ENCODE measurements at regions not wholly inside any gene's neighbourhood (a gene's known extent, or its start where the extent isn't known, plus 50 kb on each side); places are given as distances from the start of the nearest gene placed in this dataset.

DNA sequence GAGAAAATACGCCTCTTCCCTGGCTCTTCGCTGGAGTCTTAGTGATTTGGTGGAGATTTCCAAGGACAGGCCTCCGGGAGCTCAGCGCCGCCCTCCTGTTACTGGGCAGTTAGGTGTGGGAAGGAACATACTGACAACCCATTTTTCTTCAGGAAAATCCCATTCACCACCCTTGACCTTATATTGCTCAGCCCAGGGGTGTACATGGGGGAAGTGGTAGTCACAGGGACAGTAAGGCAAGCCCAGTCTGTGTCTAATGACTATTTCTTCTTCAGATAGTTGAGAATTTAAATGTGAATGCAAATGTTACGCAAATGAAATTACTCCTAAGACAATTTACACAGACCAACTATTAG is 119.4 kb downstream of the UQCRFS1 start:
- no peak for DNase-seq

- no peak for DNase-seq
Observed at GRCh38 chr19:29092712-29093552, 120.0 kb downstream of the UQCRFS1 start.

- no peak for DNase-seq
Observed at GRCh38 chr19:29090783-29091526, 122.0 kb downstream of the UQCRFS1 start.

DNA sequence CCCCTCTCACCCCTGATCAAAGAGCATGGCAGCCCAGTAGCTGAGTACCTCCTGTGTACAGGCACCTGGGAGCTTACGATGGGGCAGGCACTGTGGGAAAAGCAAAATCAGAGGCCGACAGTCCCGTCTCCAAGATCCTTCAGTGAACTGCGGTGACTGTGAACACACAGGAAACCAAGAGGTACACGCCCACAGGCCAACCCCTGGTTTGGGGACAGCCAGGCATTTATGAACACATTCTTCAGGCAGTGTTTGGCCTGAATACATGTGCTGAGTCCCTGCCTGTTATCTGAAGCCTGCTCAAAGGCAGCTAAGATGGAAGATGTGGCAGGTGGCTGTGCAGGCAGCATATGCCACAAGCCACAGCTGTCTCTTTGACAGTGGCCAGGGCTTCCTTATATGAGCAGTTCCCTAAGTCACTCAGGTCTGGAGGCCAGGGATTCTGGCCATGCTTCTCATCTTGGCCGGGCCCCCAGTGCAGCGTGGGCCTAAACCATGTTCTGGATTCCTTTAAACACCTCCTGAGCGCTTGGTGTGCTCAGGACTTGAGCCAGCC is 123.6 kb downstream of the UQCRFS1 start:
- DNase-seq, result no peak

- DNase-seq, result no peak
Observed at GRCh38 chr19:29088761-29089160, 124.2 kb downstream of the UQCRFS1 start.

DNA sequence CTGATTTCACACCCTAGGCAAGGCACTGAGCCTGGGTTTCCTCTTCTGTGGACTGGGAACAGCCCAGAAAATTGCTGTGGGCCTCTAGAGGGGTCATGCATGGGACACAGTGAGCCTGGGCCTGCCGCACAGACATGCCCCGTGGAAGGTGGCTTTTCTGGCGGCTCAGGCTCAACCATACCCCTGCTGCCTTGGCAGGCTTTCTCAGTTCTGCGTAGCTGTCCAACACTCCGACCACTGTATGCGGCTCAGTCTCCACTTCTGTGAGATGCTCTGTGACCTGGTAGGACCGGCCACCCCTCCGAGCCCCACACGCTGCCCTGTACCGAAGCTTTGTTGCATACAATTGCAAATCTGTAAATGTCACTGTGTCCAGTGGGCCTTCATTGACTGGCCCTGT is 126.3 kb downstream of the UQCRFS1 start:
- no peak for DNase-seq

- no peak for DNase-seq
Observed at GRCh38 chr19:29086182-29086581, 126.8 kb downstream of the UQCRFS1 start.

GRCh38 chr19:29085630-29086029 is 127.3 kb downstream of the UQCRFS1 start:
- DNase-seq, result no peak

GRCh38 chr19:29085206-29085605 is 127.7 kb downstream of the UQCRFS1 start:
- DNase-seq, result no peak

GRCh38 chr19:29084266-29084665 is 128.7 kb downstream of the UQCRFS1 start:
- no peak for DNase-seq

DNA sequence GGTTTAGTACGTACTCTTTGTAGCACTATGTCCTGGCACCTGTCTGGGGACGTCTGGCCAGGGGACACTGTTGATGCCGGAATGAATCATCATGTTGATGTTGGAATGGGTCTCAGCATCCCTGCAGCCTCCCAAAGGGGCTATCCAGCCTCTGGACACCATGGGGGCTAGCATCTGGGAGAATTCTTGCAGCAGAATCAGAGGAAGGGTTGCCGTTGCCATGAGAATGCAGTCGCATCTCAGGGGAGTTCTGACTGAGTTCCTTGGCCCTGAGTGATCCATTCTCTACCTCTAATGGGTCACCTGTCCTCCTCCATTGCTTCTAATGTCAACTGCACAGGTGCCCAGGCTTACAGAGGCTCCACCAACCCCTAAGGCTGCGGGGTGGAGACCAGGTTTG is 129.1 kb downstream of the UQCRFS1 start:
- DNase-seq, result no peak

GRCh38 chr19:29079356-29080032 is 133.5 kb downstream of the UQCRFS1 start:
- DNase-seq, result no peak

DNA sequence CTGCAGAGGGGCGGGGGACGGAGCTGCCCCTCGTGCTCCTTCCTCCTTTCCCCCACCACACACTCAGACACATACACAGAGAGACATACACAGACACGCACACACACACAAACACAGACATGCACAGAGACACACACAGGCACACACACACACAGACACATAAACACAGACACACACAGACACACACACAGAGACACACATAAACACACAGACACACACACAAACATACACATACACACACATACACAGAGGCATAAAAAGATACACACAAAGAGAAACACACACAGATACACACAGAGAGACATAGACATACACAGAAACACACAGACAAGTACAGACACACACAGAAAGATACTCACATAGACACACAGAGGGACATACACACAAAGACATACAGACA is 136.0 kb downstream of the UQCRFS1 start:
- DNase-seq, result no peak

DNA sequence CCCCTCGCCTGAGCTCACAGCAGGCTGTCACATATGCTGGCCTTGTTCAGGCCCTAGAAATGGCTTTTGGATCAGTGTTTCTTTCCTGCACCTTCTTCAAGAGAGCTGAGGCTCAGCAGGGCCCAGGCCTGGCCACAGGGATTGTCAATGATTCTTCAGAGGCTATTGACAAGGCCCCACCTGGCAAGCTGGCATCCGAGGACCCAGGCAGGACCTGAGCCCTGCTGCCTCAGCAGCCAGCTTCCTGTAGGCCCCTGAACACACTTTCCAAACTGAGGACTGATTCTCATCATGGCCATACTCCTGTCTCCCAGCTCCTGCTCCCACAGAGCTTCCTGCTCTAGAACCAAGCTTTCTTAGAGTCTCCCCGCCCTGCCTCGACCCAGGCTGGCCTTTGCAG is 136.8 kb downstream of the UQCRFS1 start:
- DNase-seq, result no peak

DNA sequence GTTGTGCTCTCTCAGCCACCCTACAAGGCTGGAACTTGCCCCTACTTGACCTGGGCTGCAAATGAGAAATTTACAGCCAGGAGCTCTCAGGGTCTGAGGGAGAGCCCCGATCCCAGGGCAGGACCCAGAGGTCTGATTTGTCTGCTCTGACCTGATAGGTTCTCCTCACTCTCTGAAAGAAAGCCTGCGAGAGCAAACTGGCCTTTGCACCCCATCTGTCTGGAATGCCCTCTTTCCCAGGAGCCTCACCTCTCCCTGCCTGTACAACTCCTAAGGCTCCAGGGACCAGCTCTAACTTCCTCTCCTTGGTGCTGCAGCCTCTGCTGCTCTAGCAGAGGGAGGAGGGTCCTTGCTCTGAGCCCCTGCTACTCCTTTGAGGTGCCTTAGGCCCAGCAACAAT is 137.8 kb downstream of the UQCRFS1 start:
- no peak for DNase-seq

DNA sequence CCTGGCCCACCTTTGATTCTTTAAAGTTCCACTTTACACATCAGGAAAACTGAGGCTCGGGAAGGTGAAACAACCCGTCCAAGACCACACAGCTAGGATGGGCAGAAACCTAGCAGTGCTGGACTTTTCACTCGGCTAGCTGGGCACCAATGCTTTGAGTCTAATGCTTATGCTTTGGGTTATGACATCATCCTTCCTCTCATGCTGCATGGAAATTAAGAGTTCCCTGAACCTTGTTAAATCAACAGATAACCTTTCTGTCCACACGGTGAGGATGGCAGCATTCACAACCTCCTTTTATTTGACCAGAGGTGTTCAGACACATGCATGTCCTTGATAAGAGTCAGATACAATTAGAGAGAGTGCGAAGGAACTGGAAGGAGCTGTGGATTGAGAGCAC is 138.4 kb downstream of the UQCRFS1 start:
- no peak for DNase-seq

DNA sequence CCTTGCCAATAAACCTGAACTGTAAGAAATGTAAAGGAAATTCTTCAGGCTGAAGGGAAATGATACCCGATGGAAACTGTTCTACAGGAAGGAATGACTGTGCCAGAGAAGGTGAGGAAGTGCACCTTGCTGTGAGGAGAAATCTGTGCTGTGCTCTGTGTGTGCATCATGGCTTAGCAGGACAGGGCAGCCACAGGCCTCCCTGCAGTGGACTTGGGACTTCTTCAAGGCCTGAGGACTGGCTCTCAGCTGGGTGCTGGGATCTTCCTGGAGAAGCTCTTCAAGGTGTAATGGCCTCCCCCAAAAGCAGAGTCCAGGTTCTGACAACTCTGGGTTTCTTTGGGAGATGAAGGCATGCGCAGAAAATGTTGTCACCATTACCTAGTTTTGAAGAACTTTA is 145.1 kb downstream of the UQCRFS1 start:
- no peak for DNase-seq

DNA sequence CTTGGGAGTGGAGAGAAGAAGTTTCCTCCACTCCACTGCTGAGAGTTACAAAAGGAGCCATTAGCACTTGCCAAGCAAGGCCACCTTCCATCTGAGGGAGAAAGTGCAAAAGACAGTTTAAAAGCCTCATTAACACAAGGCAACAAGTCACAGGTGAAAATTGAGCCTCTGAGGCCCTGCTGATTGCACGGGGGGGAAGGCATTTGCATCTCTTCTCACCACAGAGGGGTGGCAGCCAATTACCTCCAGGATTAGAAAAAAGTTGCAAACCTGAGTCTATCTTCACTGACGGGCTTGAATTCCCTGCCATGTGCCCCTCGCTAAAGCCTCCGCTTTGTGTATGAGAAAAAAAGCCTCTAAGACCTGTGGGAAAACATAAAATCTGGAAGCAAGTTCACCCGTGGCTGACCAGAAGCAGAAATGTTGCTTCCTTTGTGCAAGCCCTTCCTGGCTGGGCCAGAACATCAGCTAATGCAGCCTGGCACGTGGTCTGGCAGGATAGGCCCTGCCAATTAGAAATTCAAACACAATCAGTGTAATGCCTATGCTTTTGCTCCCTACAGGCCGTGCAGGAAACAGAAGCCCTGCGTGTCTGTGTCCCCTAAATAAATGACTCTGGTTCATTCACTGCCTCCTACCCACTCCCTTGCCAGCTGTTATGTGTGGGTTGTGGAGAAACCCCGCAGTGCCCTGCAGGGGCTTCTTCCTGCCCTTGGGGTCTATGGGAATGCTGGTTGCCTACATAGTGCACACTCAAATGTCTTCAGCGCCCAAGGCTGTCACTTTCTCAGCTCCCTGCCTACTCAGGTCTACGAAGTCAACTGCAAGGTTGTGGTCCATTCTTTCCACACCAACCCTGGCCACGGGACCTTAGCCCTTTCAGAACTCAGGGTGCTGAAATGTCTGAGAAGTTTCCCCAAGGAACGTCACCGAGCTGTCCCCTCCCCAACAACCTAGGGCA is 150.2 kb downstream of the UQCRFS1 start:
- no peak for DNase-seq

- no peak for DNase-seq
Observed at GRCh38 chr19:29060813-29061364, 152.1 kb downstream of the UQCRFS1 start.

GRCh38 chr19:29056535-29056934 is 156.4 kb downstream of the UQCRFS1 start:
- DNase-seq, result no peak

DNA sequence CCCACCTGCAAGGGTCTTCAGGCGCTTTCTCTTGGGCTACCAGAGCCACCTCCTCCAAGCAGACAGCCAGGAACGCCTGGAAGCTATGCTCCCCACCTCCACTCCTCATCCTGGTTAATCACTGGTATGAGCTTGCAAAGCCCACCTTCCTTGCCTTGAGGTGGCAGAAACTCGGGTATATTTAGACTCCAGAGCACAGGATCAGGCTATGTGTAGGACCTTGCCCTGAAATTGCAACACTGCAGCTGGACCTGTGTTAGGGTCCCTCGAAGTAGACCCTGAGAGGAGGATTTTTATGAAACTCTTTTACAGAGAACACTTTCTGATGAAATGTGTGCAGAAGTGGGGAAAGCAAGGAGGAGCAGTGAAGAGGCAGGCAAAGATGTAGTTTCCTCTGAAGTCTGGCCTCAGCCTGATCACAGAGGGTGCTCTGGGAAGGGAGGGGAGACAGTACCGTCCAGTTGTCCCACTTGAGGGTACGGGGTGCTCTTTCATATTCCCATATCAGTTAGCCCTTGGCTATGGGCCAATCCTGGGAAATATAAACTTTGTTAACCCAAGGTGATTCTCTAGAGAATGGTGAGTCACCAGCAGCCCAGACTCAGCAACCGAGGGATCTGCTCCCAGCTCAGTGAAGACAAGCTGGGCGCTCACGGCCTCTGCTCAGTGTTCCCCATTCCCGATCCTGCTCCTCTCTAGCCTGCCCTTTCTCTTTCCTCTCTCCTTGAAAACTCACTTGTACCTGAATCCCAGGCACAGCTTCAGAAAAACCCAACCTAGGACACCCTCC is 157.9 kb downstream of the UQCRFS1 start:
- DNase-seq, result no peak
